Duodenal mucosa (tissue), 2 donors: ENCODE measurements at regions not wholly inside any gene's neighbourhood (a gene's known extent, or its start where the extent isn't known, plus 50 kb on each side); places are given as distances from the start of the nearest gene placed in this dataset.

Source experiments
- H3K27ac ChIP-seq: one replicate; pipeline ENCODE4 v1.7.0; 2013; ENCODE audit warnings: low read depth, low read length
- H3K27me3 ChIP-seq, 2 donors: one replicate each; pipeline ENCODE4 v1.7.0; 2013; ENCODE audit warnings: low read length in 2 of 2, control low read depth in 1 of 2; ENCODE audit not compliant: insufficient read depth in 2 of 2, control insufficient read depth in 1 of 2
- H3K36me3 ChIP-seq, 2 donors: one replicate each; pipeline ENCODE4 v1.7.0; 2013; ENCODE audit warnings: low read length in 2 of 2, control low read depth in 1 of 2; ENCODE audit not compliant: insufficient read depth in 2 of 2, control insufficient read depth in 1 of 2
- H3K4me1 ChIP-seq, 2 donors: one replicate each; pipeline ENCODE4 v1.7.0; 2013; ENCODE audit warnings: low read length in 2 of 2, control low read depth in 1 of 2; ENCODE audit not compliant: insufficient read depth in 2 of 2, control insufficient read depth in 1 of 2
- H3K4me3 ChIP-seq, 2 donors: one replicate each; pipeline ENCODE4 v1.7.0; 2013; ENCODE audit warnings: low read length in 2 of 2, low read depth in 1 of 2
- H3K9ac ChIP-seq, 2 donors: one replicate each; pipeline ENCODE4 v1.7.0; 2013; ENCODE audit warnings: low read length in 2 of 2, low read depth in 1 of 2
- H3K9me3 ChIP-seq, 2 donors: one replicate each; pipeline ENCODE4 v1.7.0; 2013; ENCODE audit warnings: low read length in 2 of 2, control low read depth in 1 of 2; ENCODE audit not compliant: control insufficient read depth in 1 of 2

DNA sequence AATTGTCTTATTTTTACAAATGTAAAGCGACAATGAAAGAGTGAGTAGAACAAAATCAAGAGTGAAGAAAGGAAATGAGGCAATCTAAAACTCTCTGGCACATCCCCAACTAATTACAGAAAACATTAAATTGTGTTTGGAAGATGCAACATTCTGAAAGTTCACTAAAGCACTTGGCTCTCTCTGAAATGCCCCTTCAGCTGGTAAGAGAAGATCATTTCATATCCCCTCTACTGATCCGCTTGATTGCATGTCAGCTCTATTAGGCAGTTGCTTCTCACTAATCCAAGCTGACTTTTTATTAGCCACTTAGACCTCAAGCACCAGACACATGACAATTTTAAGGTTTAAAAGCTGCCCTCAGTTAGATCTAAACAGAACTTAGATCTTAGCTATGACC, 262.8 kb upstream of the PRMT6 start:
- Histone ChIP-seq H3K4me3 (no peak overlapping the region), H3K4me1 (no peaks in the 10 kb centered on the region), H3K9ac (no peak overlapping the region), H3K27ac (no peak overlapping the region), H3K9me3 (peaks cover 0 to 4% of the 10 kb centered on the region in 2 donors), H3K36me3 (no peaks in the 10 kb centered on the region), H3K27me3 (no peaks in the 10 kb centered on the region)

DNA sequence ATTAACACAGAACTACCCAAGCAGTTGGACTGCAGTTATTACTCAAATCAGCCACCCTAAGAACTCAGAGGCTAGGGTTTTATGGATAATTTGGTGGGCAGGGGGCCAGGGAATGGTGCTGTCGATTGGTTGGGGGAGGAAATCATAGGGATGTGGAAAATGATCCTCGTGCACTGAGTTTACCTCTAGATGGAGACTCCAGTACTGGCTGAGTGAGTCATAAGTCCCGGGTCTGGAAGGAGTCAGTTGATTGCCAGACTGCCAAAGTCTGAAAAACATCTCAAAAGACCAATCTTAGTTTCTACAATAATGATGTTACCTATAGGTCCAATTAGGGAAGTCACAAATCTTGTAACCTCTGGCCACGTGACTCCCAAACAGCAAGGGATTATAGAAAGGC, 257.5 kb upstream of the PRMT6 start:
- Histone ChIP-seq H3K4me3 (no peak overlapping the region), H3K4me1 (no peaks in the 10 kb centered on the region), H3K27ac (no peak overlapping the region), H3K36me3 (no peaks in the 10 kb centered on the region), H3K27me3 (no peaks in the 10 kb centered on the region), H3K9ac (no peak overlapping the region), H3K9me3 (no peaks in the 10 kb centered on the region)

DNA sequence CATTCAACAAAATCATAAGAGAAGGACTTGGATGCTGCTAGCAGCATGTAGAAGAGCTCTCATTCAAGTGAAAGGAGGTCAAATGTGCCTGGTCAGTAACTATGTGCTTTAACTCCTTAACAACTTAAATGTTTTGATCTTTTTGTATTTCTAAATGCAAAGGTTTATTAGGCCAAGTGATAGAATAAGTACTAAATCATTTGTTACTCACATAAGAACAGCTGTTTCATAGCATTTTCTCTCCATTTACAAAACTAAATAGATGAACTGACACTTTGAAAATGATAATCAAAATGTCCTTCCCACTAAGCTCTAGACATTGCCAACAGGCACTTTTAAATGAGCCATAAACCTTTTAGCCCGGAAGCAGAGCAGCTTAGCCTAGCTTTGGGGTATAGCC, 254.3 kb upstream of the PRMT6 start:
- no peaks in the 10 kb centered on the region for H3K27me3 ChIP-seq
- H3K36me3 ChIP-seq = no peaks in the 10 kb centered on the region
- no peaks in the 10 kb centered on the region for H3K9me3 ChIP-seq
- H3K27ac ChIP-seq = no peak overlapping the region
- H3K4me3 ChIP-seq = no peak overlapping the region
- no peaks in the 10 kb centered on the region for H3K4me1 ChIP-seq
- no peak overlapping the region for H3K9ac ChIP-seq

DNA sequence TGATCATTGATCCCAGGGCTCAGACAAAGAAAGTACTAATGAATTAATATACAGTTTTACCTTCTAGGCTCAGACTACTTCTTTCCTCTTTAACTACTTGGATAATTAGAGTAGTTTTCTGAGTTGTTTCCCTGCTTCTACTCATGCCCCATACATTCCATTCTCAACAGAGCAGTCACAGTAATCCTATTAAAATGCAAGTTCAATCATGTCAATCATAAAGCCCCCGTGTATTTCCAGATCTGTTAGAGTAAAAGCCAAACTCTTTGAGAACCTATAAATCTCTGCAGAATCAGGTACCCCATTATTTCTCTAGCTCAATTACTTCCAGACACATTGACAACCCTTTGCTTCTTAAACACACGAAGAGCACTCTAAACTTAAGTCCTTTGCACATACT, 242.1 kb upstream of the PRMT6 start:
- Histone ChIP-seq H3K36me3 (no peaks in the 10 kb centered on the region), H3K9ac (no peak overlapping the region), H3K9me3 (peaks cover under 1 to 6% of the 10 kb centered on the region in 2 donors), H3K27ac (no peak overlapping the region), H3K4me1 (no peaks in the 10 kb centered on the region), H3K27me3 (no peaks in the 10 kb centered on the region), H3K4me3 (no peak overlapping the region)

DNA sequence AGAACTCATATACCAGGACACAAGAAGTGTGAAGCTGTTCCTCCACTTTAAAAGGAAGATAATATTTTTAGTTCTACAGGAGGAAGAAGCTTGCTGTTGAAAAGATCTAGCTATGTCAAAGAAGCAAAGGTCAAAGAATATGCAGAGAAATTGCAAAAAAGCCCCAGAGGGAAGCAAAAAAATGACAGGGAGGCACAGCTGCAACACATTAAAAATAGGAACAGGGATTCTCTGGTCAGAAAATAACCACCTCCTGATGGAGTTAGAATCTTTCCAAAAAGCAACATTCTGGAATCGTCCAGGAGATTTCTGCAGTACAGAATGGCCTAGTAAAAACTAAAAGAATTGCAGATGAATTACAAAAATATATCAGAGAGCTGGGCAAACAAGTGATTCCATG, 238.9 kb upstream of the PRMT6 start:
- Histone ChIP-seq H3K27me3 (no peaks in the 10 kb centered on the region), H3K9ac (no peak overlapping the region), H3K4me1 (no peaks in the 10 kb centered on the region), H3K9me3 (peaks cover 0 to 4% of the 10 kb centered on the region in 2 donors), H3K36me3 (no peaks in the 10 kb centered on the region), H3K27ac (no peak overlapping the region), H3K4me3 (no peak overlapping the region)

DNA sequence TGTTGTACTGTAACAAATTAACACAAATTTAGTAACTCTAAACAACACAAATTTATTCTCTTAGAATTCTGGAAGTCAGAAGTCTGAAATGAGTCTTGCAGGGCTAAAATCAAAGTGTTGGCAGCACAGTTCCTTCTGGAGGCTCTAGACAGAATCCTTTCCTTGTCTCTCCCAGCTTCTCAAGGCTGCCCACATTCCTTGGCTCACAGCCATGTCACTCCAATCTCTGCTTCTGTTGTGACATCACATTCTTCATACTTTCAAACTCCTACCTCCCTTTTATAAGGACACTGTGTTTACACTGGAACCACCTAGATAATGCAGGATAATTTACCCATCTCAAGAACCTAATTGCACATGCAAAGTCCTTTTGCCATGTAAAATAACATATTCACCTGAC, 225.0 kb upstream of the PRMT6 start:
- Histone ChIP-seq H3K36me3 (no peaks in the 10 kb centered on the region), H3K4me1 (no peaks in the 10 kb centered on the region), H3K27me3 (no peaks in the 10 kb centered on the region), H3K4me3 (no peak overlapping the region), H3K9ac (no peak overlapping the region), H3K27ac (no peak overlapping the region), H3K9me3 (no peaks in the 10 kb centered on the region)

DNA sequence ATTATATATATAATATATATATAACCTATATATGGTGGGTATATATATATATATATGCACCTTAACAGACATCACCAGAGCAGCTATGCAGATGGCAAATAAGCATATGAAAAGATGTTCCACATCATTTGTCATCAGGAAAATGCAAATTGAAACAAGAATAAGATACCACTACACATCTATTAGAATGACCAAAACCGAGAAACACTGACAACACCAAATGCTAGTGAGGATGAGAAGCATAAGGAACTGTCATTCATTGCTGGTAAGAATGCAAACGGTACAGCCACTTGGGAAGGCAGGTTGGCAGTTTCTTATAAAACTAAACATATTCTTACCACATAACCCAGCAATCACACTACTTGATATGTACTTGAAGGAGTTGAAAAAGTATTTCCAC, 219.8 kb upstream of the PRMT6 start:
- Histone ChIP-seq H3K27ac (no peak overlapping the region), H3K4me3 (no peak overlapping the region), H3K4me1 (no peaks in the 10 kb centered on the region), H3K9me3 (no peaks in the 10 kb centered on the region), H3K9ac (no peak overlapping the region), H3K36me3 (no peaks in the 10 kb centered on the region), H3K27me3 (no peaks in the 10 kb centered on the region)

DNA sequence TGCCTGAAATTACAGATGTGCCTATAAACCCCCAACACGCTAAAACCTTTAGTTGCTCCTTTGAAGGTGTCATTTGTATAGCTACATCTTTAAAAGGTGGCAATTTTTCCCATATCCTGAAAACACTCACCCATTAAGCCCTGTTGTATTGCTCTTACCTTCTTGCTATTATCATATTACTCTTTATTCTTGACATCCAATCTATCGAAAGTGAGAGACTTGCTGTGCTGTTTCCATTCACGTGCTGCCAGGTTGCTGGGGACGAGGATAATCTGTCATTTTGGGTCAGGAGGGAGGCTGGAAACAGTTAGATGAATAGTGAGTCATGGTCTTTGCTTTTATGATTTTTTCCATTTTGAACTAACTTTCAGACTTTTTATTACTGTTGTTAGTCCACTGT, 213.0 kb upstream of the PRMT6 start:
- Histone ChIP-seq H3K36me3 (no peaks in the 10 kb centered on the region), H3K4me1 (no peaks in the 10 kb centered on the region), H3K4me3 (no peak overlapping the region), H3K9ac (no peak overlapping the region), H3K9me3 (no peaks in the 10 kb centered on the region), H3K27me3 (no peaks in the 10 kb centered on the region), H3K27ac (no peak overlapping the region)

DNA sequence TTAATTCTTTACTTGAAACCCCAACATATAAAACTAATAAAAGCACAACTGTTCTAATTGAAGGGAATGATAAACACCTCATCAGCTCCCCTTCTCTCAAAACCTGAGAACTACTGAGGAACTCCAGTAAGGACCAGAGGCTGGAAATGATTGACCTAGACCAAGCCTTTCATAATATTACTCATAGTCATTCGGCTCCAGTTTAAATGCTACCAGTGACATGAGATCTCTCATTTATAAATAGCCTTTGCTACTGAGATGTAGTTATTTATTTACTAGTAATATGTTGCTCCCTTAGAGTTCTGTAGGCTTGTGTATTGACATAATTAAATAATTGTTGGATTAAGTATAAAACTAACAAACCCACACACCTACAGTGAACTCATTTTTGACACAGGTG, 209.8 kb upstream of the PRMT6 start:
- no peaks in the 10 kb centered on the region for H3K9me3 ChIP-seq
- no peaks in the 10 kb centered on the region for H3K4me1 ChIP-seq
- H3K27ac ChIP-seq = no peak overlapping the region
- no peaks in the 10 kb centered on the region for H3K36me3 ChIP-seq
- H3K27me3 ChIP-seq = no peaks in the 10 kb centered on the region
- no peak overlapping the region for H3K4me3 ChIP-seq
- no peak overlapping the region for H3K9ac ChIP-seq

DNA sequence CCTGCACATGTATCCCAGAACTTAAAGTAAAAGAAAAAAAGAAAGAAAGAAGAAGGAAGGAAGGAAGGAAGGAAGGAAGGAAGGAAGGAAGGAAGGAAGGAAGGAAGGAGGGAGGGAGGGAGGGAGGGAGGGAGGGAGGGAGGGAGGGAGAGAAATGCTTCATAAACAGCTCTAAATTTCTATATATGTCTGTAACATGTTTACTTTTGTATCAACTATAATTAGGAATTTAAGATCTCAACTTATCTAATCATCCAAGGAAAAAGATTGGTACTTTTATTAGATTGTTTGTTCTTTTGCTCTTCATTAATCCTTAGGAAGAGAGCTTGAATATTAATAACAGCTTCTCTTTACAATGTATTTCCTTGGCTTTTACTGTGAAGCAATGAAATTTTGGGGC, 195.4 kb upstream of the PRMT6 start:
- H3K9ac ChIP-seq = no peak overlapping the region
- H3K27ac ChIP-seq = no peak overlapping the region
- no peaks in the 10 kb centered on the region for H3K27me3 ChIP-seq

DNA sequence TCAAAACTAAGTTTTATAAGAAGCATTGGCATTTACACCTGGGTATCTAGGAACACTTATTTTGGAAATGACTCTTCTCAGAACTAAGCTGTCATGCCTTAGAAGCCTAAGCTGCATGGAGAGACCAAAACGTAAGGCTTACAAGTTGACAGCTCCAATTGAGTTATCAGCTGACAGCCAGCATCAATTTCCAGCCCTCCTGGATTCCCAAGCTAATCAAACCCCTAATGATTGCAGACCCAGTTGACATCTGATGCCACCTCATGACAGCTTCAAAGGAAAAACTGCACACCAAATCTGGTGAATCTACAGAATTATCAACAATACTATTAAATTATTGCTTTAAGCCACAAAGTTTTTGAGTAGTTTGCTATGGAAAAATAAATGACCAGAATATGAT, 187.6 kb upstream of the PRMT6 start:
- Histone ChIP-seq H3K9me3 (no peaks in the 10 kb centered on the region), H3K4me1 (no peaks in the 10 kb centered on the region), H3K9ac (no peak overlapping the region), H3K4me3 (no peak overlapping the region), H3K27ac (no peak overlapping the region), H3K36me3 (no peaks in the 10 kb centered on the region), H3K27me3 (no peaks in the 10 kb centered on the region)

More for the DNA sequence above, 195.4 kb upstream of the PRMT6 start:
- Histone ChIP-seq H3K4me1 (no peaks in the 10 kb centered on the region), H3K4me3 (no peak overlapping the region), H3K9me3 (no peaks in the 10 kb centered on the region), H3K36me3 (no peaks in the 10 kb centered on the region)
